ENCODE measurements at regions not wholly inside any gene's neighbourhood (a gene's known extent, or its start where the extent isn't known, plus 50 kb on each side); places are given as distances from the start of the nearest gene placed in this dataset.
"Not testable (repeated sequence)": the region's sequence is repeated elsewhere in the genome, so short reads cannot be mapped to it uniquely, and the experiment has no call there.

DNA sequence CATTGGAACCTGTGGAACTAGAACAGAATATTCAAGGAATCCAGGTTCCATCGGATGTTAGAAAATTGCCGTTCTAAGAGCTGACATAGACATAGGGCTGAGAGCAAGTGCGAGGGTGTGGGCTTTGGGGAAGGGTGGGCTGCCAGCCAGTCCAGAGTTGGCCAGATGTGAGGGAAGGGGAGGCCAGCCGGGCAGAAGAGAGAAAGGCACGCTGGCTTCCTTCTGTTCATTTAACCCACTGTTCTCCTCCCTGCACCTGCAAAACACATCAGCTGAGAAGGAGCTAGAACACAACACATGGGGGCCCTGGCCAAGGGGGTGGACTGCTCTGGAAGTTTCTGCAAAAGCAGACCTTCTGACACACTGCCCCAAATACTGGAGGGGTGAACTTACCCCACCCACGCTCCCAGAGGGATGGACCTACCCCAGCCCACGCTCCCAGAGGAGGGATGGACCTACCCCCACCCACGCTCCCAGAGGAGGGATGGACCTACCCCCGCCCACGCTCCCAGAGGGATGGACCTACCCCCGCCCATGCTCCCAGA is 98.0 kb downstream of the SHANK2 start:
- no peak for FAIRE-seq
- DNase-seq (ENCODE audit: insufficient read length, low spot score), result no peak

DNA sequence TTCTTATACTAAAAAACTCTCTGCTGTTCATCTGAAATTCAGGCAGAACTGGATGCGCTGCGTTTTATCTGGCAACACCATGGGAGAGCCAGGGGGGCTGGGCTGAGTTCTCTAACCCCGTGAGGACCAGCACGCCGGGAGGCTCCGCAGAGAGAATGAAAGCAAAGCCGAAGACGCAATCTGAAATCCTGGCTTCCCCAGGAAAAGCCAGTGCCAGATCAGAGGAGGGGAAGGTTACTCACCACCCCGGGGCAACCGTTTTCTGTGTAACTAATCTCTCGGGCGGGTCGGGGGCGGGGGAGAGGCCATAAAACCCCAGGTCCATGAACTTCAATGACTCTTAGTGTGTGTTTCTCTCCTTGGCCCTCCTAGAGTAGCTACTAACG is 99.4 kb downstream of the SHANK2 start:
- FAIRE-seq (no peak), DNase-seq (ENCODE audit: insufficient read length, low spot score) (no peak)

DNA sequence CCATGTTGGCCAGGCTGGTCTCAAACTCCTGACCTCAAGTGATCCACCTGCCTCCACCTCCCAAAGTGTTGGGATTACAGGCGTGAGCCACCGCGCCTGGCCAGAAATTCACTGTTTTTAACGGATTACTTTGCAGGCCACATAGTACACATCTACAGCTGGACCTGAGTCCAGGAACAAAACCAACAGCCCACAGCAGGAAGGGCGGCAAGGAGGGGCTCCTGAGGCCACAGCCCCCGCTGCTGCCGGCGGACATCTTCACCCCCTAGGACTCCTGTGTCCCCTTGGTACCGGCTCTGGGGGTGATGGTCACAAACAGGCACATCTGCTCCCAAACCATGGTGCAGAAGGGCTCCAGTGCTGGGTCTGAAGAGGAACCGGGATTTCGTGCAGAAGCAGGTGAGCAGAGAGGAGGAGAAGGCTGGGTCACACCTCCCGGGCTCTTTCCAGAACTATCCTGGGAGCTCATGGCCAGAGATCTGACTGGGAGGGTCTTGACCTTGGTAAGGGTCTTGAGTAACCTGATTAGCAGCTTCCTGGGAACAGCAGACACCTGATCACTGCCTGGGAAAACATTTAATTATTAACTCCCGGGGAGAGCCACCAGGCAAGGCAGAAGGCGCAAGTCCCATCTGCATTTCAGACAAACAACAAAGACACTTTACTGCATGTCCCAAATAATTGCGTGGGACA is 99.9 kb downstream of the SHANK2 start:
- not testable (repeated sequence) for DNase-seq (ENCODE audit: insufficient read length, low spot score); FAIRE-seq

DNA sequence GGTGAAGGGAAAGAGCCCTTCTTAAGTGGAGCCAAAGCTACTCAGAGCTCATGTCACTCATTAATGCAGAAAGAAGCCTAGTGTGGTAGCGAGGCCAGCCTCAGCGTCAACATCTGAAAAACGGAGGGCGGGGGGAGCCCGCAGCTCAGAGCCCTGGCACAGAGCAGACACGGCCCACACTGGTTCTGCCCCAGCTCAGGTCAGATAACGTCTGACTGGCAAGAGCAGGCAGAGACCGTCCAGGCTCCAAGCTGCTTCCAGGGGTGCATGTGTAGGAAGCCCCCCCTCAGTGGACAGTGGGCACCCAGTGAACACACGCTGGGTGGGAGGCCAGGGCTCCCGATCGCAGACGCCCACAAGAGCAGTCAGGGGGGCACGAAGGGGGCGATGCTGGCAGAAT is 100.8 kb downstream of the SHANK2 start:
- DNase-seq (ENCODE audit: insufficient read length, low spot score), result no peak
- FAIRE-seq, result no peak

DNA sequence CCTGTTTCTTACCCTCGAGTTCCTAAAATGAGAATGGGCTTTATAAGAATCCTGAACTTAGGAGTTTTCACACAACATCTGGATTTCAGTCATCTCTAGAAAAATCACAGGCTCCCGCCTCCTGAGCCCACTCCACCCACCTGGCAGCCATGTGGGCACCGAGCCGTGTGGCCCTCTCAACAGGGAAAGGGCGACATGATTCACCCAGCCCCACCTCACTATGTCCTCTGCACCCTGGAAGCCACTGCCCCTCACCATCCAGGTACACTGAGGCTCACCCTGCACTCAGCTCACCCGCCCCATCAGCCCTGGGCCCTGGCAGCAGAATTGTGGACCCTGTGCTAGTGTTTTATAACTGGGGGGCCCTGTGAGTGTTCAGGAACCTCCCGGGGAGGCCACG is 101.5 kb downstream of the SHANK2 start:
- FAIRE-seq (no peak), DNase-seq (ENCODE audit: insufficient read length, low spot score) (no peak)

DNA sequence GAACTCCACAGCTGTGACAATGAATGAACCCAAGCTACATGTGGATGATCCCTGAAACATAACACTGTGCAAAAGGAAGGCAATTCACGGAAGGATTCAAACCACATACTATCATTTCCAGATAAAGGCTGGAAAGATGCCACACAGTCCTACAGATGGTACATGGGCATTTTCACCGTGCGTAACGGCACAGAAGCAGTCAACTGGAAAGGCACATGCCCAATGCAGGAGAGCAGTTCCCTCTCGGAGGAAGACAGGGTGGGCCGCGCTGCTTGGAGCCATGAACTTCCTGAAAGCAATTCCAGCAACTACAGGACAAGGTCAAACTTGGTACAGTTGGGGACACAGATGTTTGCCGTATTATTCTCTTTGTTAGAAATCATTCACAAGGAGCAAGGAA is 103.7 kb downstream of the SHANK2 start:
- DNase-seq (ENCODE audit: insufficient read length, low spot score) (no peak), FAIRE-seq (no peak)

DNA sequence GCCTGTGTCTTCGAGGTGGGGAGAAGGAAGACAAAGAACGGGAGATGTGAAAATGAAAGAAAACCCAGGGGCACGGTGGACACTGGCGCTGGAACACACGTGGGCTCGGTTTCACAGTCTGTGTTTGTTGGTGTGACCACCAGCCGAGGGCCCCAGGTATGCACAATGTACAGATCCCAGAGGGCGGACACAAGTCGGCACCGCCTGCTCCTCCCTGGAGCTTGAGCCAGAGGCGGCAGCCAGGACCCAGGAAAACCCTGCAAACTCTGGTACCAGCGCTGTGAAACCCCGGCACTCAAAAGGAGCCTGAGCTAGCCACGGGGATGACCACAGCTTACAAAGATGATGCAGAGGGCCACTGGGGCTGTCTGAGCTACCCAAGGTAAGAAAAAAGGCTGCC is 105.0 kb downstream of the SHANK2 start:
- no peak for DNase-seq (ENCODE audit: insufficient read length, low spot score)
- FAIRE-seq, result no peak

DNA sequence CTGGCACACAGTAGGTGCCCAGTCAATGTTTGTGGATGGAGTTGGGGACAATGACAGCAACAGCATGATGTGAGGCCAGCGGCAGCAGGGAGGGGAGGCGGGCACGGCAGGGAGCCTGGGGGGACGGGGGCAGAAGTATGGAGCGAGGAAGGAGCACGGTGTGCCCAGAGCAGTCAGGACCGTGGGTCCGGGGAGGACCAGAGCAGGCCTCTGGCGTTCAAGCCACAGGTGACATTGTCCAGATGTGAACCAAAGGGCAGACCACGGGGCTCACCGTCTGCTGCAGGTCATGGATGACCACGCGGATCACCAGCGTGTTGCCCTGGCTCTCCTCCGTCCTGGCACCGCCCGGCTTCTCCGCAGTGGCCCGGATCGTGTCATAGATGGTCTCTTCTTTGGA is 105.5 kb downstream of the SHANK2 start:
- no peak for DNase-seq (ENCODE audit: insufficient read length, low spot score)
- FAIRE-seq, result no peak

DNA sequence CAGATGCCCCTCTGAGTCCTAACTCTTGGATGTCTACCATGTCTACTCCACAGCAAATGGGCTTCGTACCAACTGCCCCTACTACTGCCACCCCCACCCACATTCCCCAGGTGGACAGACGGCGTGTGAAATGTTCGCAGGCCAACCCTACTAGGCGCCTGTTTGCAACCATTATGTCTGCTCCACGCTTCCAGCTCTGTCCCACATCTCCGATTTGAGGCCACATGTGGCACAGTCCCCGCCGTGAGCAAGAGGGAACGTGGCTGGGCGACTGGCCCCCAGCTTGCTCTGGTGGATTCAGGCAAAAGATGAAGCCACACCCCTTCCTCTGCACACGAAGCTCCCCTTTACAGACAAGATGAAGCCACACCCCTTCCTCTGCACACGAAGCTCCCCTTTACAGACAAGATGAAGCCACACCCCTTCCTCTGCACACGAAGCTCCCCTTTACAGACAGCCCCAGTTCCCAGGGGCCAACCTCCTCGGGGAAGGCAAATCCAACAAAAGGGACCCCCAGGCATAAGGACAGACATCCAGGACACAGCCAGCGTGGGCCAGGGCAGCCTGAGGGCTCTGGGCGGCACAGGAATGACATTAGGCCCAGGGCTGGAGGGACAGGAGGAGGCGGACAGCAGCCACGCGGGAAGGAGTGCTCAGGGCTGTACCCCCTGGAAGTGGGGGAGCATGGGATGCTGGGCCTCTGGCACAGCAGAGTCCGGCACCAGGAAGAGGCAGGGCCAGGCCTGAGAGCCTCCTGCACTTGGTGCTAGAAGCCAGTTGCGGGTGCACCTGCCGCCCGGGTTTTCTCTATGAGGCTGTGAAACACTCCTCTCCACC is 106.2 kb downstream of the SHANK2 start:
- DNase-seq (ENCODE audit: insufficient read length, low spot score), result no peak

DNA sequence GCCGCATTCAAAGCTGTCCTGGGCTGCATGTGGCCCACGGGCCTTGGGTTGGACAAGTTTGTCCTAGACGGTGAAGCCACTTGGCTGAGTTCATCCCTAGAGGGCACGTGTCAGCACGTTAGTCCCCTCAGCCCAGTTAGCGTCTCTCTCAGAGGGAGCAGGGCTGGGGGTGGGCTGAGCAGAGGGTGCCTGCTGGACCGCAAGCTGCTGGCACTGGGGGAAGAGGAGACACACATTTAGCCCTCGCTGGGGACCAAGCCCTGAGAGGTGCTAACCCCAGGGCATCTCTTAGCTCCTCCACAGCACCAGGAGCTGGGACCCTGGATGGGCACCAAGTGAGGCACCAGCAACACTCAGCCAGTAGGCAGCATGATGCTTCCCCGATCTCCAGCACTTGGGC is 107.0 kb downstream of the SHANK2 start:
- DNase-seq (ENCODE audit: insufficient read length, low spot score) (no peak), FAIRE-seq (no peak)

More for the DNA sequence above, 106.2 kb downstream of the SHANK2 start:
- no peak for FAIRE-seq

DNA sequence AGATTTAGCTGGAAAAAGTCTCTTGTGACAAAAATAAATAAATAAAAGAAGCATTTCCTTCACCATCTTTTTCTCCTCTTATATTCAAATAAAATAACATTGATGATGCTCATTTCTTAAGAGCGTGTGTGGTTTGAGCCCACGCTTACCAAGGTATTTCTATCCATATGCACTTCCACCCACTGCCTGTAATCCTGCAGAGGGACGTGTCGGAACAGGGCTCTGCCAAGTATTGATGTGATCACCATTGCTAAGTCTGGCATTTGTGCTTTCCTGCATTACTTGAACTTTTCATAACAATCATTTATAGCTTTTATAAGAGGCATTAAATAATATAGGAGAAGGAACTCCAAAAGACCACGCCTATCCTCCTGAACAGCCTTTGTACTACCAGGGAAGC is 107.6 kb downstream of the SHANK2 start:
- no peak for DNase-seq (ENCODE audit: insufficient read length, low spot score)
- FAIRE-seq, result no peak

DNA sequence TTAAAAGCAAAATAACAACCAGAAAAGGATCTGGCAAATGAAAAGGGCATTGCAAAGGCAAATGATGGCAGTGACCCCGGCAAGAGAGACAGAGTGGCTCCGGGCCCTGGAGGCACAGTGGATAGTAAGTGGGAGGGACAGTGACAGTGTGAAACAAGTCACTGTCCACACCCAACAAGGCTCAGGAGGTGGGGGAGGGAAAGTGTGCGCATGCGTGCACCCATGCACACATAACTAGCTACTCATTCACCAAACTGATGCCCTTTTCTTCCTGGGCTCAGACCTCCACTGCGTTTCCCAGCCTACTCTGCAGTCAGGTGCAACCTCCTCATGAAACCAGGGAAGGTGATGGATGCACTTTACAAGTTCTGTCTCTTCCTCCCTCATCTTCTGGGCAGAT is 108.4 kb downstream of the SHANK2 start:
- DNase-seq (ENCODE audit: insufficient read length, low spot score) (no peak), FAIRE-seq (no peak)

DNA sequence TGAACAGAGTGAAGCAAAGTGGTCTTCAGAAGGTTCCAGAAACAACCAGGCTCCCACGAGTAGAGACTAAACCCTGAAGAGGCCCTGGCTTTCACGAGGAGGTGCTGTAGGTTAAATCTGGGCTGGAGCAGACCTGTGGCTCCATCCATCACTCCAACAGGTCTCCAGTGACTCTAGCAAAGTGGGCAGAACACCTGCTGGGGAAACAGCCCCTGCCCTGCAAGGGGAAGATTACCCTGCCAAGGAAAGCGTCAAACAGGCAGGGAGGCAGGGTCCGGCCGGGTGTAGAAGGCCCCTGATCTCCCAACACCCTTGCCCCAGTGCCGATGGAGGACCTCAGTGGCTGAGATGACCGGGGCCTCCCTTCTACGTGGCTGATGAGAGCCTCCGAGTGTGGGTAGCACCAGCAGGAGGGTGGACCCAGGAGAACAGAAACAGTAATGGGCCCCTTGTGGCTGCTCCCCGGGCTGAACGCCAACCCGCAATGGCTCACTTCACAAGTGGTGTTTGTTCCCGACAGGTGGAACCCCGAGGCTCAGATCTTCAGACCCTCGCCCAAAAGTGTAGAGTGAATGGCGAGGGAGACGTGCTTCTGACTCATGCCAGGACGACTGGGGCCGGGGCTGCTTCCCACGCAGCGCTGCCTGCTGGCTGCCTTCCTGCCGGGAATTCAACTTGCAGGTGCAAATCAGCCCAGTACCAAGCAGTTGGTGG is 112.0 kb downstream of the SHANK2 start:
- DNase-seq (ENCODE audit: insufficient read length, low spot score), result no peak

DNA sequence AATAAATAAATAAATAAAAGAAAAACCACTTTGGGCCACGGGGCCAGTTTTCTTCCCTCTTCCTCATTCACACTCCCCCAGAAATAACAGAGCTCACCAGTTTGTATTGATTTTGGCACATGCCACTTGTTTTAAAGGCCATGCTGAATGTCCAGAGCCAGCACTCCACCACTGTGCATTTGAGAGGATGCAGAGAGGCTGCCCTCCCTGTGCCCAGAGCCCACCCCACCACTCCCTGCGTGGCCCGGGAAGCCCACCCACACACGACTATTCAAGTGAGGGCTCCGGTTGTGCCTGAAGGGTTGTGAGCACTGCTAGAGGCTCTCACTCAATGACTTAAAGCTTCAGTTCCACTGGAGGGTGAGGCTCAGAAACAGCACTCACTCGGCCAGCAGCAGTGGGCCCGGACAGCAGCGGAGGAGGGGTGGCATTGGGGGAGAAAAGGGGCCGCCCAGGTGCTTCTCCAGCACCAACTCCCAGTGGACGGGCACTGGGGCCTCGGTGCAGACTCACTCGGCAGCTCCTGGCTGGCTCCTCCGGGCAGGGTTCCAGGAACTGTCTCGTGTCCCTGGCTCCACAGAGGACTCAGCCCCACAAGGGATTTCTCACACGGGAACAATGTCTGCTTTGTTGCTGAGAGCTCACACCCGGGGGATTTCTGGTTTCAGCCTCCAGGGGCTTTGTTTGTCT is 112.7 kb downstream of the SHANK2 start:
- DNase-seq (ENCODE audit: insufficient read length, low spot score) (no peak), FAIRE-seq (no peak)

More for the DNA sequence above, 112.0 kb downstream of the SHANK2 start:
- no peak for FAIRE-seq

DNA sequence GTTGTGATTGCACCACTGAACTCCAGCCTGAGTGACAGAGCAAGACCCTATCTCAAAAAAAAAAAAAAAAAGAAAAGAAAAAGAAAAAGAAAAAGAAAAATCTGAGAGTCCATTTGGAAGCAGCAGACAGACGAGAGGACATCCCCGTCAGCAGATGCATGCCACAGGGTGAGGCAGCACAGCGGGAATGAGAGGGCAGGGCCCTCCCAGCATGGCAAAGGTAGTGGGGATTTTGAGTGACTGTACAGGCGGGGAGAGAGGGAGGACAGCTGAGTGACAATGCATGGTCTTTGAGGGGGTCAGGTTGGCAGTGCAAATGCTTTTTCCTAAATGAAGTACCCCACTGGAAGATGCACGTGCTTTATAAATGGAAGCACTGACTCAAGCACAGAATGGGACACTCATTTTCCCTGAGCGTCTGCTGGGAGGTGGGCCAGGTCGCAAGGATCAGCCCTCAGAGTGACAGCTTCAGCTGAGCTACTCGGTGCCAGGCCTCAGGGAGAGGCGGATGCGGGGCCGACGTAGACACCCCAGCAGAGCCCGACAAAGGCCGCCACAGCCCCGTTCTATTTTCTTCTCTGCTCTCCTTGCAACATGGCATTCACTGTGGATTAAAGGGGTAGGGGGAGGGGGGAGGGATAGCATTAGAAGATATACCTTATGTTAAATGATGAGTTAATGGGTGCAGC is 113.5 kb downstream of the SHANK2 start:
- no peak for DNase-seq (ENCODE audit: insufficient read length, low spot score)
- FAIRE-seq, result no peak

DNA sequence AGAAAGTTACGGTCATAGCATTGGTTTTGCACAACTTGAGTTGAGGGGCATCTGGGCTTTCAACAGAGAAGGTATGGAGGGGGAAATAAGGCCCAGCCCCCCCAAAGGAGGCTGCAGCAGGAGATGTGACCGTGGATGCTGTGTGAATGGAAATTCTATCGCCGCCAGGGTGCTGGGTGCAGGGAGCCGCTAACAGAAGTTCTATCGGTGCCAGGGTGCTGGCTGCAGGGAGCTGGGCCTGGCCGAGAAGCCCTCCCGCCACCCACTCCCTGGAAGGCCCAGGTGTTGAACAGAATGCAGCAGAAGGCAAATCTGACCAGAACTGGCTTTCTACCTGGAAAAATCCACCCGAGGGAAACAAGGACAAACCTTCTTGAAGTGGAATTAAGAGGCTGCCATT is 115.0 kb downstream of the SHANK2 start:
- no peak for DNase-seq (ENCODE audit: insufficient read length, low spot score)
- no peak for FAIRE-seq

DNA sequence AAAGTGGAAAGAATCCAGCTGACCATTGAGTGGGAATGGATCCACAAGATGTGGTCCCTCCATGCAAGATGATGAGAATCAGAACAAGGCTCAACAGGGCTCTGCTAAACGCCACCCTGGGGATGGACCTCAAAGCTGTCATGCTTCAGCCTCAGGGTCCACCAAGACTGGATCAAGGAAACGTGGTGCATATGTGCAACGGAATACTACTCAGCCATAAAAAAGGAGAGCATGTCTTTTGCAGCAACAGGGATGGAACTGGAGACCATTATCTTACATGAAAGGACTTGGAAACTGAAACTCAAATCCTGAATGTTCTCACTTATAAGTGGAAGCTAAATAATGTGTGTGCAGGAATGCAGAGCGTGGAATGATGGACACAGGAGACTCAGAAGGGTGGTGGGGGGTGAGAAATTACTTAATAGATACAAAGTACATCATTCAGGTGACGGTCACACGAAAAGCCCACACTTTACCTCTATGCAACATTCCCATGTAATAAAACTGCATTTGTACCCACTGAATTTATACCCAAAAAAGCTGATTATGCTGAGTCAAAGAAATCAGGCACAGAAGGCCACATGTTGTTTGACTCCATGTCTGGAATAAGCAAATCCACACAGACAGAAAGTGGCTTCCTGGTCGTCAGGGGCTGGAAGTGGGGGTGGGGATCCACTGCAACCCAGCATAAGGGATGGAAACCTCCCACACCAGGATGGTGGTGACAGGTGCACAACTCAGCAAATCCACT is 116.1 kb downstream of the SHANK2 start:
- DNase-seq (ENCODE audit: insufficient read length, low spot score) (no peak), FAIRE-seq (no peak)

DNA sequence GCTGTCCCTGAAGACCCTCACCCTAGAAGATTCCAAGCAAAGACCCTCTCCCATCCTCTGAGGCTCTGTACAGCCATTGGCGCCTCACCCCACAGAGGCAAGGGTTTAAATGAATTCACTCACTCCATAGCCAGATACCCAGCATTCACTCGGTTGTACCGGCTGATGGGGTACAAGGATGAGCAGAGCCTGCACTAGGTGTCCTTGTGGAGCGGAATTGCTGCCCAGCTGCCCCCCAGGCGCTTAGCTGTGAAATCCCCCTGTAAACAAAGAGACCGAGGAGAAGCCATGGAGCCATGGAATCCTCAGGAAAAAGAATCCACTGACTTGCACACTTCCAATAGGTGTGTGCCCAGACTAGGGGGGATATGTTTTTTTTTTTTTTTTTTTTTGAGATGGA is 117.3 kb downstream of the SHANK2 start:
- FAIRE-seq (no peak), DNase-seq (ENCODE audit: insufficient read length, low spot score) (no peak)

DNA sequence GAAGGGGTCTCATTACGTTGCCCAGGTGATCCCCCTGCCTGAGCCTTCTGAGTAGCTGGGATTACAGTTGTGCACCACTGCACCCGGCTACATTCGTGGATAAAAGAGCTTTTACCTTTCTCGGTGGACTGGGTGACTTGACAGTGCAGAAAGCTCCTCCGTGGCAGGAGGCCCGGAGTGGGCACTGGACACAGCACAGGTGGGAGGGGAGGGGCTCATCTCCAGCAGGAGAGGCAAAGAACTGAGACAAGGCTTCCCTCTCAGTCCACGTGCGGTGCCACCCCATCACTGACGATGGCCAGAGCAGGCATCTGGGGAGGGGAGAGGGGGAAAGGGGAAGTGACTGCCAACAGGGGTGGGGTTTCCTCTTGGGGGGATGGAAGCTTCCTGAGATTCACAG is 118.4 kb downstream of the SHANK2 start:
- no peak for FAIRE-seq
- DNase-seq (ENCODE audit: insufficient read length, low spot score), result no peak

DNA sequence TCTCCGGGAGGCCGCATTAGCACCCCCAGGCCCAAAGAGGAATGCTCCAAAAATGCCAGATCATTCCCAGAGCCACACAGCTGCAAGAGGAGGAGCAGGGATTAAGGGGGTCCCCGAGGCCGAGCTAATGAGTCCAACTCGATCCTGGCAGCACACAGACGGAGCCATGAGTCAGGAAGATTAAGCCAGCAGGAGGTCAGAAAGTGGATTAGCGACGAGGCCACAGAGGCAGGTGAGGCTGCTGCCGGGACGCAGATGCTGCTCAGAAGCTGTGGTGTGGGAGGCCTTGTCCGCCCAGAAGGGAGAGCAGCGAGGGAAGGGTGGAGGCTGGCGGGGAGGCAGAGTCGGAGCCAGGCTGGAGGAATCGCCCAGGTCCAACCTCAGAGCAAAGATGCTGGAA is 120.5 kb downstream of the SHANK2 start:
- DNase-seq (ENCODE audit: insufficient read length, low spot score), result no peak
- no peak for FAIRE-seq

Data from GM19239 (cell line).